ENCODE measurements at regions not wholly inside any gene's neighbourhood (a gene's known extent, or its start where the extent isn't known, plus 50 kb on each side); places are given as distances from the start of the nearest gene placed in this dataset.
A peak's percentile ranks its signal among the peaks of the same experiment; 100 is the strongest.

GRCh38 chr1:63068626-63069025 is 253.7 kb upstream of the FOXD3 start:
- H4K20me1 ChIP-seq (ENCODE audit: control insufficient read depth, extremely low read depth, insufficient read depth, low read length) = no peaks in the 10 kb centered on the region
- DNase-seq (ENCODE audit: low read depth in 2 of 2) = no peak
- H3K27me3 ChIP-seq (ENCODE audit: control insufficient read depth, insufficient read depth, low read length) = peaks cover 13% of the 10 kb centered on the region
- no peak overlapping the region for H3K9ac ChIP-seq (ENCODE audit: insufficient read depth, low read length)
- H3K36me3 ChIP-seq (ENCODE audit: control insufficient read depth, insufficient read depth, low read length) = no peaks in the 10 kb centered on the region
- H3K9me3 ChIP-seq (ENCODE audit: control insufficient read depth, insufficient read depth, low read depth, low read length) = no peaks in the 10 kb centered on the region
- H3K4me2 ChIP-seq (ENCODE audit: extremely low read depth, insufficient read depth, low read length) = no peak overlapping the region
- H3K4me3 ChIP-seq (replicated peaks in 1 of 4; ENCODE audit: control extremely low read depth in 1 of 4, insufficient read depth in 1 of 4, low read depth in 3 of 4, low read length in 4 of 4) = no peak overlapping the region
- no peaks in the 10 kb centered on the region for H3K4me1 ChIP-seq (ENCODE audit: control insufficient read depth, extremely low read depth, insufficient read depth, low read length)
- H3K27ac ChIP-seq (ENCODE audit: insufficient read depth, low read length) = no peak overlapping the region
- H2AFZ ChIP-seq (ENCODE audit: low read length) = no peak overlapping the region
- TF ChIP-seq EZH2 (IDR thresholded peaks at IDR 0.05; ENCODE audit: low read length, missing control alignments) (no peak), CTCF (conservative IDR thresholded peaks at IDR 0.05 in 1 of 2, IDR thresholded peaks at IDR 0.05 in 1 of 2; ENCODE audit: low read depth in 1 of 2, low read length in 2 of 2) (no peak)
- H3K79me2 ChIP-seq (ENCODE audit: control insufficient read depth, insufficient read depth, low read length) = no peaks in the 10 kb centered on the region

GRCh38 chr1:63069214-63069613 is 253.2 kb upstream of the FOXD3 start:
- Histone ChIP-seq H3K4me1 (ENCODE audit: control insufficient read depth, extremely low read depth, insufficient read depth, low read length) (no peaks in the 10 kb centered on the region), H3K4me2 (ENCODE audit: extremely low read depth, insufficient read depth, low read length) (no peak overlapping the region), H3K79me2 (ENCODE audit: control insufficient read depth, insufficient read depth, low read length) (no peaks in the 10 kb centered on the region), H3K27ac (ENCODE audit: insufficient read depth, low read length) (no peak overlapping the region), H3K36me3 (ENCODE audit: control insufficient read depth, insufficient read depth, low read length) (no peaks in the 10 kb centered on the region), H3K4me3 (replicated peaks in 1 of 4; ENCODE audit: control extremely low read depth in 1 of 4, insufficient read depth in 1 of 4, low read depth in 3 of 4, low read length in 4 of 4) (no peak overlapping the region), H3K27me3 (ENCODE audit: control insufficient read depth, insufficient read depth, low read length) (peaks cover 16% of the 10 kb centered on the region), H3K9ac (ENCODE audit: insufficient read depth, low read length) (no peak overlapping the region), H4K20me1 (ENCODE audit: control insufficient read depth, extremely low read depth, insufficient read depth, low read length) (no peaks in the 10 kb centered on the region), H2AFZ (ENCODE audit: low read length) (no peak overlapping the region), H3K9me3 (ENCODE audit: control insufficient read depth, insufficient read depth, low read depth, low read length) (no peaks in the 10 kb centered on the region)
- DNase-seq (ENCODE audit: low read depth in 2 of 2) = no peak
- TF ChIP-seq EZH2 (IDR thresholded peaks at IDR 0.05; ENCODE audit: low read length, missing control alignments) (no peak), CTCF (conservative IDR thresholded peaks at IDR 0.05 in 1 of 2, IDR thresholded peaks at IDR 0.05 in 1 of 2; ENCODE audit: low read depth in 1 of 2, low read length in 2 of 2) (no peak)

- Histone ChIP-seq H3K79me2 (ENCODE audit: control insufficient read depth, insufficient read depth, low read length) (no peaks in the 10 kb centered on the region), H2AFZ (ENCODE audit: low read length) (no peak overlapping the region), H3K4me1 (ENCODE audit: control insufficient read depth, extremely low read depth, insufficient read depth, low read length) (no peaks in the 10 kb centered on the region), H3K9ac (ENCODE audit: insufficient read depth, low read length) (no peak overlapping the region), H3K36me3 (ENCODE audit: control insufficient read depth, insufficient read depth, low read length) (no peaks in the 10 kb centered on the region), H3K9me3 (ENCODE audit: control insufficient read depth, insufficient read depth, low read depth, low read length) (no peaks in the 10 kb centered on the region), H4K20me1 (ENCODE audit: control insufficient read depth, extremely low read depth, insufficient read depth, low read length) (no peaks in the 10 kb centered on the region), H3K4me2 (ENCODE audit: extremely low read depth, insufficient read depth, low read length) (no peak overlapping the region), H3K4me3 (replicated peaks in 1 of 4; ENCODE audit: control extremely low read depth in 1 of 4, insufficient read depth in 1 of 4, low read depth in 3 of 4, low read length in 4 of 4) (no peak overlapping the region), H3K27ac (ENCODE audit: insufficient read depth, low read length) (no peak overlapping the region), H3K27me3 (ENCODE audit: control insufficient read depth, insufficient read depth, low read length) (peaks cover 23% of the 10 kb centered on the region)
- no peak for DNase-seq (ENCODE audit: low read depth in 2 of 2)
- peak; percentile 46 for TF ChIP-seq EZH2 (IDR thresholded peaks at IDR 0.05; ENCODE audit: low read length, missing control alignments)
- TF ChIP-seq CTCF (conservative IDR thresholded peaks at IDR 0.05 in 1 of 2, IDR thresholded peaks at IDR 0.05 in 1 of 2; ENCODE audit: low read depth in 1 of 2, low read length in 2 of 2) = peak in 1 of 2 donors; percentile 14
These were observed 248.8 kb upstream of the FOXD3 start for GRCh38 chr1:63073309-63074306.

Measured in fibroblast of lung (primary cell).